NB4 (cell line): ENCODE measurements at regions not wholly inside any gene's neighbourhood (a gene's known extent, or its start where the extent isn't known, plus 50 kb on each side); places are given as distances from the start of the nearest gene placed in this dataset.

Experiments
- CTCF ChIP-seq: IDR thresholded peaks from one replicate; pipeline ENCODE4 v1.5.1; 2012; ENCODE audit warnings: low read depth, low read length
- POLR2A ChIP-seq: IDR thresholded peaks from 2 replicates; pipeline ENCODE4 v1.6.1; 2011; ENCODE audit warnings: mild to moderate bottlenecking; ENCODE audit not compliant: insufficient read length; ENCODE audit errors: extremely low read depth

DNA sequence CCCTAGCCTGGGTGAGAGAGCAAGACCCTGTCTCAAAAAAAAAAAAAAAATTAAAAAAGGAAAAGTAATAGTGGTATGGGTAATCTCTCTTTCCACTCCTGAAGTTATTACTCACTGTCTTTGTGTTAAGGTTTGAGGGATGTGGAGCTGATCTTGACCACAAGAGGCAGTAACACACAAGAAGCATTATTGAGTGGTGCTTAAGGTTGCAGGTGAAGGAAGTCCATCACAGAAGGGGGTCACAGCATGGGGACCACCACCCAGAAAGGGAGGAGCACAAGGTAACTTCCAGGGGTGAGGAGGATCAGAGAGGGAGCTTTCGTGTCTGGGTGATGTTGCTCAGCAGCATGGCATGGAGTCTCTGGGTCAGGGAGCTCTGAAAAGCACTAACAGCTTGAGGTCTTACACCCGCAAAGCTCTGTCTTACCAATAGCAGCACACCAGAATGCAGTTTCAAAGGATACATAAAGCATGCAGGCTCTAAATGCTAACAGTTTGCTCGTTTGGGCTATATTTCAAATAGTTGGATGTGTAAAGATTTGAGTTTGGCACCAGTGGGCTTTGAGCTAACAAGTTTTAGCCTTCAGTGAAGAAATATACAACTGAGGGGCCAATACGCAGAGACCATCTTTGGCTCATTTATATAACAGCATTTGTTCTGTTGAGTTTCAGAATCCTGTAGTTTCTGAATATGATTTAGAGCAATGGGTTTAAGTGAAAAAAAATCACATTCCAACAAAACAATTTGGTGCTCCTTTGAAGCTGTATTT, 100.4 kb upstream of the DNAJC1 start:
- no peak for TF ChIP-seq CTCF
- no peak for TF ChIP-seq POLR2A
